K562 (cell line): ENCODE measurements at regions not wholly inside any gene's neighbourhood (a gene's known extent, or its start where the extent isn't known, plus 50 kb on each side); places are given as distances from the start of the nearest gene placed in this dataset.

ENCODE experiments used
- ATAC-seq: fragments of 200-7000 bp; cut with Tn5 transposase; 3 replicates; pipeline ENCODE4 v1.9.1; 2020; ENCODE audit warnings: moderate library complexity
- BruUV-seq: library from RNA; stranded (reverse); fragments of 400-500 nt; replicated peaks from 2 replicates; lab custom pipeline; 2021; lab: Mats Ljungman, UMichigan
- CTCF ChIA-PET: fragments of 300-600 bp; formaldehyde crosslinking; extraction: SDS; loops from one replicate; lab custom pipeline; 2021; ENCODE audit warnings: low intra/inter-chr PET ratio; lab: Yijun Ruan, JAX
- POLR2A ChIA-PET: fragments of 300-600, 350-650 bp; sonication (Branson Sonifier 250); formaldehyde crosslinking; extraction: SDS; loops from one replicate; lab custom pipeline; 2021; ENCODE audit warnings: antibody characterized with exemption, inconsistent platforms; lab: Yijun Ruan, JAX
- DNase-seq, 4 experiments: peaks; one replicate each; pipeline versions ENCODE4 v3.0.0 to v3.0.0-alpha.2; 2011 to 2018; ENCODE audit warnings: low spot score in 3 of 4, mixed read lengths in 3 of 4; ENCODE audit errors: extremely low read depth in 1 of 4
- FAIRE-seq: peaks from 2 replicates; lab custom pipeline; 2011; peaks lifted over from hg19 to GRCh38; lab: Jason Lieb, UNC
- H2AFZ ChIP-seq: 2 replicates; pipeline ENCODE4 v1.6.0; 2011; ENCODE audit warnings: low read depth, low read length, control low read depth, inconsistent platforms
- H3K27ac ChIP-seq: fragments of 200-600 bp; 3 replicates; pipeline ENCODE4 v1.8.0; 2011; ENCODE audit warnings: low read depth, mild to moderate bottlenecking, control low read depth, inconsistent platforms, low read length, moderate library complexity, mixed read lengths; ENCODE audit errors: extremely low read depth
- H3K27me3 ChIP-seq, 2 experiments: fragments of 300-600 bp in 1 of 2; 2 replicates in 1 of 2; 3 replicates in 1 of 2; pipeline versions ENCODE4 v1.6.0 to v1.8.0; 2011; ENCODE audit warnings: inconsistent platforms in 2 of 2, low read length in 2 of 2, mild to moderate bottlenecking in 1 of 2, mixed read lengths in 1 of 2, moderate library complexity in 1 of 2; ENCODE audit not compliant: control insufficient read depth in 2 of 2, insufficient read depth in 2 of 2
- H3K36me3 ChIP-seq: fragments of 300-600 bp; 3 replicates; pipeline ENCODE4 v1.8.0; 2011; ENCODE audit warnings: mild to moderate bottlenecking, low read length, inconsistent platforms; ENCODE audit not compliant: control insufficient read depth, insufficient read depth
- H3K4me1 ChIP-seq, 2 experiments: fragments of 200-600 bp in 1 of 2; replicated peaks in 1 of 2; 2 replicates in 1 of 2; 3 replicates in 1 of 2; pipeline versions ENCODE4 v1.5.1 to v1.8.0; 2011; ENCODE audit warnings: inconsistent platforms in 2 of 2, low read length in 2 of 2, mild to moderate bottlenecking in 1 of 2, mixed read lengths in 1 of 2, moderate library complexity in 1 of 2; ENCODE audit not compliant: control insufficient read depth in 2 of 2, insufficient read depth in 2 of 2
- H3K4me2 ChIP-seq: 2 replicates; pipeline ENCODE4 v1.6.1; 2011; ENCODE audit warnings: low read length, control low read depth, inconsistent platforms, mixed read lengths; ENCODE audit not compliant: insufficient read depth
- H3K4me3 ChIP-seq: fragments of 200-600 bp; sonication (generic), shearing (Covaris generic); 2 replicates; pipeline ENCODE4 v1.5.1; 2016; ENCODE audit warnings: control low read depth, inconsistent platforms
- H3K79me2 ChIP-seq: fragments of 200-600 bp; 3 replicates; pipeline ENCODE4 v1.8.0; 2011; ENCODE audit warnings: low read length, inconsistent platforms; ENCODE audit not compliant: control insufficient read depth, insufficient read depth
- H3K9ac ChIP-seq, 2 experiments: 2 replicates each; pipeline versions ENCODE4 v1.6.0 to v1.6.1; 2011; ENCODE audit warnings: low read depth in 2 of 2, low read length in 2 of 2, control low read depth in 1 of 2, inconsistent platforms in 1 of 2, mild to moderate bottlenecking in 1 of 2, mixed read lengths in 1 of 2; ENCODE audit not compliant: insufficient read depth in 1 of 2
- H3K9me1 ChIP-seq: one replicate; pipeline ENCODE4 v1.6.0; 2011; ENCODE audit warnings: inconsistent platforms, mild to moderate bottlenecking, low read length, moderate library complexity; ENCODE audit not compliant: control insufficient read depth, insufficient read depth
- H3K9me3 ChIP-seq: replicated peaks from 2 replicates; pipeline ENCODE4 v1.5.1; 2011; ENCODE audit warnings: low read depth, low read length, inconsistent platforms; ENCODE audit not compliant: control insufficient read depth, insufficient read depth
- H4K20me1 ChIP-seq: replicated peaks from 2 replicates; pipeline ENCODE4 v1.6.1; 2011; ENCODE audit warnings: low read length, inconsistent platforms, mixed read lengths; ENCODE audit not compliant: control insufficient read depth, insufficient read depth
- BACH1 ChIP-seq: fragments of 200-800 bp; sonication (Bioruptor generic); IDR thresholded peaks from 2 replicates; pipeline ENCODE4 v1.6.1; 2016; ENCODE audit warnings: missing genetic modification characterization, missing compliant biosample characterization
- CREB1 ChIP-seq, 2 experiments: sonication (generic) in 1 of 2; formaldehyde crosslinking in 1 of 2; IDR thresholded peaks; 2 replicates each; pipeline versions ENCODE4 v1.6.1 to v1.8.0; 2012 to 2022; ENCODE audit warnings: inconsistent platforms in 1 of 2, mild to moderate bottlenecking in 1 of 2, missing genetic modification reagents in 1 of 2, moderate library complexity in 1 of 2
- EZH2 ChIP-seq: IDR thresholded peaks from 2 replicates; pipeline ENCODE4 v1.6.1; 2012; ENCODE audit warnings: low read depth, mild to moderate bottlenecking, inconsistent platforms, low read length, borderline replicate concordance
- KDM4B ChIP-seq, 2 experiments: fragments of 450-650 bp in 1 of 2; sonication (generic) in 1 of 2; IDR thresholded peaks; 2 replicates each; pipeline ENCODE4 v1.6.1; 2016 to 2017; ENCODE audit warnings: borderline replicate concordance in 2 of 2, antibody characterized with exemption in 1 of 2, low read depth in 1 of 2, mild to moderate bottlenecking in 1 of 2
- KLF13 ChIP-seq: fragments of 450-650 bp; IDR thresholded peaks from 2 replicates; pipeline ENCODE4 v1.6.1; 2016; ENCODE audit warnings: missing genetic modification characterization, low read depth, mild to moderate bottlenecking, missing compliant biosample characterization, moderate library complexity, borderline replicate concordance
- PPARD ChIP-seq: fragments of 250-450 bp; sonication (Bioruptor Pico); IDR thresholded peaks from 2 replicates; pipeline ENCODE4 v1.8.0; 2022; ENCODE audit warnings: inconsistent platforms, mild to moderate bottlenecking, moderate library complexity
- PTTG1 ChIP-seq: fragments of 450-650 bp; IDR thresholded peaks from 2 replicates; pipeline ENCODE4 v1.6.1; 2016; ENCODE audit warnings: low read depth, mild to moderate bottlenecking, missing genetic modification characterization, missing compliant biosample characterization
- U2AF2 ChIP-seq: fragments of 200-400 bp; formaldehyde crosslinking; optimal IDR thresholded peaks from 2 replicates; pipeline ENCODE3; 2017; ENCODE audit warnings: low read depth, mild to moderate bottlenecking, low read length
- ZNF143 ChIP-seq: sonication (generic); formaldehyde crosslinking; IDR thresholded peaks from 2 replicates; pipeline ENCODE4 v1.9.0; 2022; ENCODE audit warnings: mild to moderate bottlenecking, missing genetic modification reagents
- WGBS: fragments of 100-300 bp; shearing (Covaris generic); methylation state at CpG from one replicate; pipeline ENCODE4 v1.1.6; 2016; ENCODE audit warnings: low coverage, mixed read lengths; ENCODE audit not compliant: insufficient coverage; ENCODE audit errors: missing lambda C conversion rate; 5-methylcytosine and 5-hydroxymethylcytosine counted together
- in situ Hi-C: fragments of 300-500 bp; cut with MboI; formaldehyde crosslinking; loops from 4 replicates; pipeline ENCODE4 v1.15.0; 2018; ENCODE audit warnings: inconsistent platforms, mixed read lengths
- intact Hi-C: fragments of 100-400 bp; cut with micrococcal nuclease; formaldehyde crosslinking; loops from 2 replicates; pipeline ENCODE4 v1.14.2; 2022
- TF ChIP-seq, protein P1 (sequence below): IDR thresholded peaks from 2 replicates; pipeline ENCODE4 v1.6.1; 2012; ENCODE audit warnings: low read depth, low read length, improper control_type of control experiment, borderline replicate concordance
- TF ChIP-seq, protein P2 (sequence below): fragments of 250-450 bp; sonication (Bioruptor Pico); IDR thresholded peaks from 2 replicates; pipeline ENCODE4 v1.4.0; 2020
- TF ChIP-seq, protein P3 (sequence below), 2 experiments: fragments of 200-800 bp in 1 of 2; sonication (Bioruptor generic) in 1 of 2; sonication (generic) in 1 of 2; formaldehyde crosslinking in 1 of 2; IDR thresholded peaks in 1 of 2; conservative IDR thresholded peaks in 1 of 2; 2 replicates each; pipeline versions ENCODE4 v1.5.0 to v1.6.1; 2016 to 2020; ENCODE audit warnings: missing compliant biosample characterization in 1 of 2, missing genetic modification characterization in 1 of 2, missing genetic modification reagents in 1 of 2
- TF ChIP-seq, protein P4 (sequence below): sonication (generic); formaldehyde crosslinking; IDR thresholded peaks from 2 replicates; pipeline ENCODE4 v1.8.0; 2023; ENCODE audit warnings: mild to moderate bottlenecking, missing genetic modification reagents

GRCh38 chr1:4002061-4002521 is 102.0 kb upstream of the C1orf174 start:
- Histone ChIP-seq H3K9ac (no peak overlapping the region), H3K79me2 (no peaks in the 10 kb centered on the region), H3K4me3 (no peak overlapping the region), H4K20me1 (peaks cover 4% of the 10 kb centered on the region; the same call in 1 of the 2 replicates), H2AFZ (no peak overlapping the region), H3K27ac (no peak overlapping the region), H3K36me3 (0 out of 3 replicates have a peak, but pooled peaks cover 5% of the 10 kb centered on the region), H3K4me2 (no peak overlapping the region), H3K27me3 (peaks cover 3 to 57% of the 10 kb centered on the region in 2 experiments; a peak in 4 of 5 replicates), H3K4me1 (peaks cover 0 to 26% of the 10 kb centered on the region in 2 experiments; a peak in 2 of 5 replicates), H3K9me1 (no peaks in the 10 kb centered on the region), H3K9me3 (no peaks in the 10 kb centered on the region)
- intact Hi-C loops (no loop called here), in situ Hi-C loops (no loop called here)
- FAIRE-seq, result no peak
- no peak for ATAC-seq
- ChIA-PET CTCF (no interaction called here), POLR2A (interaction anchor here (1.1 kb wide), 1 partner anchor 11 kb away, joined by 3 read pairs; no protein-coding TSS in a partner anchor)
- no peak for DNase-seq
- 11% methylated on average over 13 of the region's 13 CpGs for WGBS
- no TSS peak for BruUV-seq
- TF ChIP-seq BACH1 (tag) (no peak), KLF13 (no peak), ZNF143 (CRISPR knock-in tag) (no peak), CREB1 (IDR thresholded peaks at IDR 0.05) (no peak), CREB1 (CRISPR knock-in tag; IDR thresholded peaks at IDR 0.05) (no peak), PTTG1 (tag) (no peak), KDM4B (IDR thresholded peaks at IDR 0.05; ENCODE audit: borderline replicate concordance in 2 of 2, low read depth in 1 of 2) (no peak), U2AF2 (no peak), EZH2 (no peak), PPARD (CRISPR knock-in tag) (no peak)
- TF ChIP-seq, protein P1, sequence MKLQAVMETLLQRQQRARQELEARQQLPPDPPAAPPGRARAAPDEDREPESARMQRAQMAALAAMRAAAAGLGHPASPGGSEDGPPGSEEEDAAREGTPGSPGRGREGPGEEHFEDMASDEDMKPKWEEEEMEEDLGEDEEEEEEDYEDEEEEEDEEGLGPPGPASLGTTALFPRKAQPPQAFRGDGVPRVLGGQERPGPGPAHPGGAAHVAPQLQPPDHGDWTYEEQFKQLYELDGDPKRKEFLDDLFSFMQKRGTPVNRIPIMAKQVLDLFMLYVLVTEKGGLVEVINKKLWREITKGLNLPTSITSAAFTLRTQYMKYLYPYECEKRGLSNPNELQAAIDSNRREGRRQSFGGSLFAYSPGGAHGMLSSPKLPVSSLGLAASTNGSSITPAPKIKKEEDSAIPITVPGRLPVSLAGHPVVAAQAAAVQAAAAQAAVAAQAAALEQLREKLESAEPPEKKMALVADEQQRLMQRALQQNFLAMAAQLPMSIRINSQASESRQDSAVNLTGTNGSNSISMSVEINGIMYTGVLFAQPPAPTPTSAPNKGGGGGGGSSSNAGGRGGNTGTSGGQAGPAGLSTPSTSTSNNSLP, result no peak
- TF ChIP-seq, protein P2, sequence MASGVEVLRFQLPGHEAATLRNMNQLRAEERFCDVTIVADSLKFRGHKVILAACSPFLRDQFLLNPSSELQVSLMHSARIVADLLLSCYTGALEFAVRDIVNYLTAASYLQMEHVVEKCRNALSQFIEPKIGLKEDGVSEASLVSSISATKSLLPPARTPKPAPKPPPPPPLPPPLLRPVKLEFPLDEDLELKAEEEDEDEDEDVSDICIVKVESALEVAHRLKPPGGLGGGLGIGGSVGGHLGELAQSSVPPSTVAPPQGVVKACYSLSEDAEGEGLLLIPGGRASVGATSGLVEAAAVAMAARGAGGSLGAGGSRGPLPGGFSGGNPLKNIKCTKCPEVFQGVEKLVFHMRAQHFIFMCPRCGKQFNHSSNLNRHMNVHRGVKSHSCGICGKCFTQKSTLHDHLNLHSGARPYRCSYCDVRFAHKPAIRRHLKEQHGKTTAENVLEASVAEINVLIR (CRISPR knock-in tag), result no peak
- TF ChIP-seq, protein P3, sequence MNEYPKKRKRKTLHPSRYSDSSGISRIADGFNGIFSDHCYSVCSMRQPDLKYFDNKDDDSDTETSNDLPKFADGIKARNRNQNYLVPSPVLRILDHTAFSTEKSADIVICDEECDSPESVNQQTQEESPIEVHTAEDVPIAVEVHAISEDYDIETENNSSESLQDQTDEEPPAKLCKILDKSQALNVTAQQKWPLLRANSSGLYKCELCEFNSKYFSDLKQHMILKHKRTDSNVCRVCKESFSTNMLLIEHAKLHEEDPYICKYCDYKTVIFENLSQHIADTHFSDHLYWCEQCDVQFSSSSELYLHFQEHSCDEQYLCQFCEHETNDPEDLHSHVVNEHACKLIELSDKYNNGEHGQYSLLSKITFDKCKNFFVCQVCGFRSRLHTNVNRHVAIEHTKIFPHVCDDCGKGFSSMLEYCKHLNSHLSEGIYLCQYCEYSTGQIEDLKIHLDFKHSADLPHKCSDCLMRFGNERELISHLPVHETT (CRISPR knock-in tag; conservative IDR thresholded peaks at IDR 0.05 in 1 of 2, IDR thresholded peaks at IDR 0.05 in 1 of 2), result no peak
- TF ChIP-seq, protein P4, sequence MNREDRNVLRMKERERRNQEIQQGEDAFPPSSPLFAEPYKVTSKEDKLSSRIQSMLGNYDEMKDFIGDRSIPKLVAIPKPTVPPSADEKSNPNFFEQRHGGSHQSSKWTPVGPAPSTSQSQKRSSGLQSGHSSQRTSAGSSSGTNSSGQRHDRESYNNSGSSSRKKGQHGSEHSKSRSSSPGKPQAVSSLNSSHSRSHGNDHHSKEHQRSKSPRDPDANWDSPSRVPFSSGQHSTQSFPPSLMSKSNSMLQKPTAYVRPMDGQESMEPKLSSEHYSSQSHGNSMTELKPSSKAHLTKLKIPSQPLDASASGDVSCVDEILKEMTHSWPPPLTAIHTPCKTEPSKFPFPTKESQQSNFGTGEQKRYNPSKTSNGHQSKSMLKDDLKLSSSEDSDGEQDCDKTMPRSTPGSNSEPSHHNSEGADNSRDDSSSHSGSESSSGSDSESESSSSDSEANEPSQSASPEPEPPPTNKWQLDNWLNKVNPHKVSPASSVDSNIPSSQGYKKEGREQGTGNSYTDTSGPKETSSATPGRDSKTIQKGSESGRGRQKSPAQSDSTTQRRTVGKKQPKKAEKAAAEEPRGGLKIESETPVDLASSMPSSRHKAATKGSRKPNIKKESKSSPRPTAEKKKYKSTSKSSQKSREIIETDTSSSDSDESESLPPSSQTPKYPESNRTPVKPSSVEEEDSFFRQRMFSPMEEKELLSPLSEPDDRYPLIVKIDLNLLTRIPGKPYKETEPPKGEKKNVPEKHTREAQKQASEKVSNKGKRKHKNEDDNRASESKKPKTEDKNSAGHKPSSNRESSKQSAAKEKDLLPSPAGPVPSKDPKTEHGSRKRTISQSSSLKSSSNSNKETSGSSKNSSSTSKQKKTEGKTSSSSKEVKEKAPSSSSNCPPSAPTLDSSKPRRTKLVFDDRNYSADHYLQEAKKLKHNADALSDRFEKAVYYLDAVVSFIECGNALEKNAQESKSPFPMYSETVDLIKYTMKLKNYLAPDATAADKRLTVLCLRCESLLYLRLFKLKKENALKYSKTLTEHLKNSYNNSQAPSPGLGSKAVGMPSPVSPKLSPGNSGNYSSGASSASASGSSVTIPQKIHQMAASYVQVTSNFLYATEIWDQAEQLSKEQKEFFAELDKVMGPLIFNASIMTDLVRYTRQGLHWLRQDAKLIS (CRISPR knock-in tag), result no peak
